HEK293T (cell line): ENCODE measurements at regions not wholly inside any gene's neighbourhood (a gene's known extent, or its start where the extent isn't known, plus 50 kb on each side); places are given as distances from the start of the nearest gene placed in this dataset.

Source experiments
- CTCF ChIA-PET: fragments of 350-600 bp; formaldehyde crosslinking; extraction: SDS; loops from one replicate; lab custom pipeline; 2021; ENCODE audit warnings: antibody characterized with exemption, inconsistent platforms; lab: Yijun Ruan, JAX
- POLR2A ChIA-PET: fragments of 350-600 bp; formaldehyde crosslinking; extraction: SDS; loops from one replicate; lab custom pipeline; 2020; ENCODE audit warnings: antibody characterized with exemption, inconsistent platforms; lab: Yijun Ruan, JAX
- DNase-seq: peaks from one replicate; pipeline ENCODE4 v3.0.0; 2012; ENCODE audit warnings: mixed read lengths; ENCODE audit errors: extremely low spot score
- ARNT ChIP-seq: fragments of 450-650 bp; IDR thresholded peaks from 2 replicates; pipeline ENCODE4 v1.6.1; 2017; ENCODE audit warnings: mild to moderate bottlenecking
- BHLHE40 ChIP-seq: fragments of 450-650 bp; IDR thresholded peaks from 2 replicates; pipeline ENCODE4 v1.6.1; 2016; ENCODE audit warnings: mild to moderate bottlenecking, moderate library complexity, borderline replicate concordance
- CTBP1 ChIP-seq: fragments of 450-650 bp; IDR thresholded peaks from 2 replicates; pipeline ENCODE4 v1.6.1; 2016; ENCODE audit warnings: borderline replicate concordance
- ELF4 ChIP-seq: fragments of 450-650 bp; IDR thresholded peaks from 2 replicates; pipeline ENCODE4 v1.6.1; 2017; ENCODE audit warnings: antibody characterized with exemption
- FOXA1 ChIP-seq: fragments of 450-650 bp; IDR thresholded peaks from 2 replicates; pipeline ENCODE4 v1.6.1; 2016; ENCODE audit warnings: mild to moderate bottlenecking
- FOXK2 ChIP-seq: fragments of 450-650 bp; IDR thresholded peaks from 2 replicates; pipeline ENCODE4 v1.6.1; 2016; ENCODE audit warnings: mild to moderate bottlenecking
- FOXM1 ChIP-seq: fragments of 450-650 bp; IDR thresholded peaks from 2 replicates; pipeline ENCODE4 v1.6.1; 2017; ENCODE audit warnings: mild to moderate bottlenecking, borderline replicate concordance
- HDGF ChIP-seq: fragments of 450-650 bp; IDR thresholded peaks from 2 replicates; pipeline ENCODE4 v1.6.1; 2017; ENCODE audit warnings: antibody characterized with exemption, borderline replicate concordance
- L3MBTL2 ChIP-seq: fragments of 450-650 bp; conservative IDR thresholded peaks from 2 replicates; pipeline ENCODE4 v1.6.1; 2016; ENCODE audit warnings: mild to moderate bottlenecking
- LEF1 ChIP-seq: fragments of 450-650 bp; IDR thresholded peaks from 2 replicates; pipeline ENCODE4 v1.6.1; 2017; ENCODE audit warnings: mild to moderate bottlenecking, borderline replicate concordance
- NFRKB ChIP-seq: fragments of 450-650 bp; IDR thresholded peaks from 2 replicates; pipeline ENCODE4 v1.6.1; 2016; ENCODE audit warnings: mild to moderate bottlenecking, moderate library complexity
- PKNOX1 ChIP-seq: fragments of 450-650 bp; IDR thresholded peaks from 2 replicates; pipeline ENCODE4 v1.6.1; 2016
- SP1 ChIP-seq: fragments of 450-650 bp; IDR thresholded peaks from 2 replicates; pipeline ENCODE4 v1.6.1; 2017
- SUZ12 ChIP-seq: fragments of 450-650 bp; IDR thresholded peaks from 2 replicates; pipeline ENCODE4 v1.6.1; 2016; ENCODE audit warnings: mild to moderate bottlenecking
- TARDBP ChIP-seq: fragments of 450-650 bp; IDR thresholded peaks from 2 replicates; pipeline ENCODE4 v1.6.1; 2016
- ZNF384 ChIP-seq: fragments of 450-650 bp; IDR thresholded peaks from 2 replicates; pipeline ENCODE4 v1.6.1; 2016

DNA sequence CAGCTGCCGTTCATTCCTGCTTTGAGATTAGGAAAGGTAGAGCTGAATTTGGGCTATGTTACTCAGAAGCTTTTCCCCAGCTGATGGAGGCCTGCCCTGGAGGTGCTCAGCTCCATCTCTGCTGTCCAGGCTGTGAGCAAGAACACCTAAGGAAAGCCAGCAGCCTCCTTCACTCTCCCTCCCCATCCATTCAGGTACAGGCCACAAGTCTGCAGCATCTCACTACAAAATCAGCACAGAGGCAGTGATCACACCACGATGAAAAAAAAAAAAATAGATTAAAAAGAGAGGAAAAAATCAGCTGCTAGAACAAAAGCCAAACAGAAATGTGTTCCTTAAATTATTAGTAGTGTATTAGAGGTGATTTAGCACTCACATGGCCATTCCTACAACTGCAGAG lies 515.0 kb downstream of the CDH26 start:
- TF ChIP-seq FOXA1 (no peak), SUZ12 (no peak), CTBP1 (no peak), PKNOX1 (no peak), BHLHE40 (no peak), SP1 (no peak)
- DNase-seq: no peak
- ChIA-PET POLR2A (no interaction called here), CTCF (no interaction called here)

GRCh38 chr20:60474385-60474910 lies 516.2 kb downstream of the CDH26 start:
- ChIA-PET POLR2A (no interaction called here), CTCF (no interaction called here)
- DNase-seq: no peak
- TF ChIP-seq ARNT (no peak), SP1 (no peak), FOXM1 (no peak), ZNF384 (no peak), LEF1 (no peak), BHLHE40 (no peak), FOXK2 (no peak)

DNA sequence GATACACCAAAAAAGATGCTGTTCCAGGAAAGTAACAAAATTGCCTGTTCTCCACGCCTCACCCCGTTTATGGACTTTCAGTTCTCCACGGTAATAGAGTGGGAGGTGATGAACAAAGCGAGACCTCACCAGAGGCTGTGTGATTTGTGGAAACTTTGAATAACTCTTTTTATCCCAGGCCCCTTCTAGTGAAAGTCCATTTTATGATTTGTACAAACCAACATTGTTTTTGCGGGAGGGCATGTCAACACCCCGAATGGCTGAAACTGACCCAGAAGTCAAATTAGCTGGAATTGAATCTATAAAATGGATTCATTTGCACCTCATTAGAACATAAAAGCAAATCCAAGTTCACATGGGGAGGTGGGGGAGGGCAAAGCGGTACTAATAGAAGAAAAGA lies 517.8 kb downstream of the CDH26 start:
- TF ChIP-seq CTBP1: no peak
- POLR2A ChIA-PET: no interaction called here

DNA sequence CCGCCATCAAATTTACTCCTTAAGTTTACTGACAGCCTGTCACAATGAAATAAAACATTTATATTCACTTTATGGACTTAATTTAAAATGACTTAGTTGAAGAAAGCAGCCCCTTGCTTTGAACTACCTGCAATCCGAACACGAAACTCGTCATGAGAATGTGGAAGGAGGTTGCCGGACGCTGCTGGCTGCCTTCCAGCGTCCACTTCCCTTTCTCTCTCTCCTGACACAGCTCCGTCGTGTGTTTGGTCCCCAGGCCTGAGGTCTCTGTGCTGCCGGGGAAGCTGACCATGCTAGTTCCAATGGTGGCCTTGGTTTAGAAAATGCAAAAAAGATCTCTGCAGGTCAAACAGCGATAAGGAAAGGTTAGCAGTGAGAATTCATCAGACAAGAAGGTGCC lies 519.7 kb downstream of the CDH26 start:
- ChIA-PET CTCF (no interaction called here), POLR2A (no interaction called here)
- DNase-seq: no peak
- TF ChIP-seq SUZ12 (no peak), FOXK2 (no peak), ELF4 (no peak), ARNT (no peak), BHLHE40 (no peak), PKNOX1 (no peak), HDGF (no peak), NFRKB (no peak), LEF1 (no peak), ZNF384 (no peak), L3MBTL2 (no peak), TARDBP (no peak), FOXA1 (no peak), FOXM1 (no peak), SP1 (no peak), CTBP1 (no peak)

More for the DNA sequence above, 517.8 kb downstream of the CDH26 start:
- no peak for DNase-seq
- CTCF ChIA-PET: no interaction called here

- ChIA-PET CTCF (no interaction called here), POLR2A (no interaction called here)
- TF ChIP-seq BHLHE40 (no peak), FOXA1 (no peak)
- DNase-seq: no peak
Observed at GRCh38 chr20:60478533-60478932, 520.3 kb downstream of the CDH26 start.

- no peak for DNase-seq
- TF ChIP-seq CTBP1 (no peak), FOXA1 (no peak), NFRKB (no peak), FOXK2 (no peak), FOXM1 (no peak), ZNF384 (no peak), LEF1 (no peak), PKNOX1 (no peak), SUZ12 (no peak), TARDBP (no peak), L3MBTL2 (no peak), ELF4 (no peak), ARNT (no peak), HDGF (no peak), SP1 (no peak), BHLHE40 (no peak)
- ChIA-PET POLR2A (no interaction called here), CTCF (no interaction called here)
Observed at GRCh38 chr20:60480950-60481742, 522.9 kb downstream of the CDH26 start.

DNA sequence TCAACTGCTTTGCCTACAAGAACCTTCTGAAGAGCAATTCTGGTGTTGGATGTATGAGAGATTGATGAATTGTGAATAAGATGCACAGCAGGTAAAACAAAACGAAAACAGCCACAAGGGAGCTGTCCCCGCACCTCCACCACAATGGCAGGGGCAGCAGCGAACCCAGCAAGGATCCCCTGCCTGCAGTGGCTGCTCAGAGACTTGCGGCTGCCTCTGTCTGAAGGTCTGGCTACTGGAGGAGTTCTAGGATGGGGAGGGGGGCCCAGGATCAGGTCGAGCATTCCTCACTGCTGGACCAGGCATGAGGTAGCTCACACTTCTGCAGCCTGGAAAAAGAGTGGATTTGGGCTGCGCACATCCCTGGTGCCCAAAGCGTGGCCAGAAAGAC lies 523.5 kb downstream of the CDH26 start:
- TF ChIP-seq ZNF384 (no peak), SP1 (no peak), FOXA1 (no peak), LEF1 (no peak), SUZ12 (no peak), L3MBTL2 (no peak), FOXK2 (no peak), FOXM1 (no peak), ARNT (no peak), ELF4 (no peak), NFRKB (no peak), TARDBP (no peak)
- no peak for DNase-seq
- CTCF ChIA-PET: no interaction called here
- POLR2A ChIA-PET: no interaction called here
